GM21515 (cell line): ENCODE measurements at regions not wholly inside any gene's neighbourhood (a gene's known extent, or its start where the extent isn't known, plus 50 kb on each side); places are given as distances from the start of the nearest gene placed in this dataset.

Experiments used
- ATAC-seq: cut with Tn5 transposase; IDR thresholded peaks from one replicate; pipeline ENCODE4 v1.9.1; 2021; ENCODE audit not compliant: unreplicated experiment

DNA sequence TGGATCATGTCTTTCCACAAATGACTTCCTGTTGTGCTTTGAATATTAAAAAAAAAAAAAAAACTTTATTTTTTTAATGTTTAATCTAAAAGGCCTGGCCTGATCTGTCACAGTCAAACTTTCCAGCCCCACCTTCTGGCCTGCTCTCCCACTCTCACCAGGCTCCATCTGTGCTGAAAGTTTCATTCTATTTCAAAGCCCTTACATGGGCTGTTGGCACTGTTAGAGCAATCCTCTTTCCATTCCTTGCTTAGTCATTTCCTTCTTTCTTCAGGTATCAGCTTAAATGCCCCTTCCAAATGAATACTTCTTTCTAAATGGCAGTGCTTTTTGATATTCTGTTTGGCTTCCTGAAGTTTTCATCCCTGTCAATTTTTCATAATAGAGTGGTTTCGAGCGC, 1104.8 kb upstream of the C9orf72 start:
- no peak for ATAC-seq

DNA sequence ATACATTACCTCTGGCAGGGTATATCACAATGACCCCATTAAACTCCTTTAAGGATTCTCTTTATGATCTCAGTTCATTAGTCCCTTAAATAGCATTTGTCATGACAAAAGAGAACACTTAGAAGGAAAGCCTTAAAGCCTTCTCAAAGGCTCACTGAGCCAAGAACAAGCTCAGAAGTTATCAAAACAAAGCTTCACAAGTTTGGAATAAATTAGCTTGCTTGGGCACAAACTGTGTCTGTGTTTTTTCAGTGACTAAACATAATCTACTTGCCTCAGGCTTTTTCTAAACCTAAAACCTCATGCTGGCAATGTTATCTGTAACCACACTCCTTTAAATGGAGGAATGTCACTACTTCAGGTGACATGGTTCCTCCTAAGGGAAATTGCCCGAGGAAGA, 1114.9 kb upstream of the C9orf72 start:
- no peak for ATAC-seq

DNA sequence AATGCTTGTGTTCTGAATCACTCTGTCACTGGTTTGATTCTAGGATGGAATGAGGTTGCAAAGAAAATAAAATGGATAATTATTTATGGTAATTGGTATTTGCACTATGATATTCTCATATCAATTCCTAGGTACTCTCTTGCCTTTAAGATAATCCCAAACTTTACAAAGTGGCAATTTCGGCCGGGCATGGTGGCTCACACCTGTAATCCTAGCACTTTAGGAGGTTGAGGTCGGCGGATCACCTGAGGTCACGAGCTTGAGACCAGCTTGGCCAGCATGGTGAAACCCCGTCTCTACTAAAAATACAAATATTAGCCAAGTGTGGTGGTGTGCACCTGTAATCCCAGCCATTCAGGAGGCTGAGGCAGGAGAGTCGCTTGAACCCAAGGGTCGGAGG, 1118.7 kb upstream of the C9orf72 start:
- ATAC-seq = no peak

DNA sequence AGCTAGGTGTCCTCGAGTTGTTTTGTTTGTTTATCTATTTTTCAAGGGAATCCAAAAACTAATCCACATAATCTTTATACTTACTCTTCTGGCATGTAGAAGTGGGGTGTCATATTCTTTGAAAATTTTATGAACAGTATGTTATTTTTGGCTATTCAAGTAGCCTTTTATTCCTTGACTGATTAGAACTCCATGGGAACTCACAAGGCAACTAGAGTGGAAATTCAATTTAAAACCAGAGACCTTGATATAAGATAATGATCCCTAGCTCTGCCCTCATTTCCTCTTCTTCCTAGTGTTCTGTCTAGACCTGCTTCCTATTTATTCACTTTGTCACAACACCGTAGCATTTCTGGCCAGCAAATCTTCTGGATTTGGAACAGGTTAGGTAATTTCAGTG, 1123.7 kb upstream of the C9orf72 start:
- no peak for ATAC-seq

DNA sequence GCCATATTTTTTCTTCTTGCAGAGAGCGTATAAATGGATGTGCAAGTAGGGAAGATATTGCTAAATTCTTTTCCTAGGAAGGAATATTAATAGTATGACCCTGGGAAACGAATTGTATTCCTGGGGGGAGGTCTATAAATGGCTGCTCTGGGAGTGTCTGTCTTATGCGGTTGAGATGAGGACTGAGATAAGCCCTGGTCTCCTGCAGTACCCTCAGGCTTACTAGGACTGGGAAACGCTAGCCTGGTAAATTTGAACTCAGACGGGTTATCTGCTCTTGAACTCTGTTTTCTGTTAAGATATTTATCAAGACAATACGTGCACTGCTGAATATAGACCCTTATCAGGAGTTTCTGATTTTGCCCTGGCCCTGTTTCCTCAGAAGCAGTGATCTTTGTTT, 1126.4 kb upstream of the C9orf72 start:
- no peak for ATAC-seq

DNA sequence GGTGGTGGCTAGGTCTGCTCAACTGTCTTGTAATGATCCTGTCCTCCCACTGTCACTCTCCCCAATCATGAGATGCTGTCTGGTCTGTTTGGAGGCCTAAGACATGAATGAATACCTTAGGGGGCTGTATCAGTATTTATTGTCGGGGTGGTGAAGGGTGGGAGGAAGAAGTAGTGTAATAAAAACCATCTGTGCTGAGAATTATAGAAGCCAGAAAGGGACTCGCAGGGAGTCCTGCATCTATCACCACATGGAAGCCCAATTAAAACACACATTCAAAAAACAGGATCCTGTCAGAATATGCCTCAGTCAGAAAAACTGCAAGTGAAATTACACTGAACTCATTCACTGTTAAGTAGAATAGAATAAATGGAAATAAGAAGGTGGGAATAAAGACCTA, 1134.3 kb upstream of the C9orf72 start:
- ATAC-seq = no peak

DNA sequence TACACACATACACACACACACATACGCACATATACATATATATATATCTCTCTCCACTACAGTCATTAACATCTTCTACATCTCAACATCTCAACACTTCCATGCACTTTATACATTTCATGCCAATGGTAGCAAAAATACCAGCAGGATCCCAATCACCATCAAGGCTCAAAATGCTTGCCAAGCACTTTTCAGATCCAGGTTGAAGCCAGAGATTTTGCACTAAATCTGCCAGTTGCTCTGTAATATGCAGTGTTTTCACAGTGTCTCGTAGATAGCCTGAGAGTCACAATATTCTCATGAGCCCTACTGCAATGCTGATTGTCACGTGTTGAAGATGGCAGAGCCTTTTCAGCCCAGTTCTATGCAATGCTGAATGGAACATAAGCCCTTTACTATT, 1140.9 kb upstream of the C9orf72 start:
- ATAC-seq = no peak

DNA sequence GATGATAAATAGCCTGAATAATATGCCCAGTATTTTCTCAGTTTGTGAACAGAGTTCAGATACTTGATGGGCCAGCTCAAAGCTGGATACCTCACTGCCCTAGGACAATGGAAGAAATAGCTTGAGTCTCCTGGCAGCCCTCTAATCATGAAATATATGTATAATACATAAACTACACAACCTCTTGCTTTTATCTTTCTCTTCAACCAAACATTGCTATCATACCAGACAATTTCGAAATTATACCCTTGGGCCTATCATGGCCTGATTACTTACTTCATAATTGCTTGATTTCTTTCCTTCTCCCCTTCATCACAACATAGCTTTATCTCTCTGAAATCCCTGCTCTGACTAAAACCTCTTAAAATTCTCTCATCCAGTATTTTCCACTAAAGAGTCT, 1144.9 kb upstream of the C9orf72 start:
- no peak for ATAC-seq

DNA sequence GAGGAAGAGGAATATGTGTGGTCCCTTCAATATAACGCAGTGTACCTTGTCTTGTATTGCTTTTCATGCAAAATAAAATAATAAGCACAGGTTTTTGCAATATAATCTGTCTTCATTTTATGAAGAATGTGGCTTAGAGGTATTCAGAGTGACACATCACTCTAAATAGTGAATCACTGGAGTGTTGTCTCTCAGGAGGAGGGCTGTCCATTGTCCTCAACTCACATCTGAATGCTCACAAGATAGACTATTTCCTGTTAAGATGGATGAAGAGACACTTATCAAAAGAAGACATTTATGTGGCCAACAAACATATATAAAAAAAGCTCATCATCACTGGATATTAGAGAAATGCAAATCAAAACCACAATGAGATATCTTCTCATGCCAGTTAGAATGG, 1147.5 kb upstream of the C9orf72 start:
- no peak for ATAC-seq

DNA sequence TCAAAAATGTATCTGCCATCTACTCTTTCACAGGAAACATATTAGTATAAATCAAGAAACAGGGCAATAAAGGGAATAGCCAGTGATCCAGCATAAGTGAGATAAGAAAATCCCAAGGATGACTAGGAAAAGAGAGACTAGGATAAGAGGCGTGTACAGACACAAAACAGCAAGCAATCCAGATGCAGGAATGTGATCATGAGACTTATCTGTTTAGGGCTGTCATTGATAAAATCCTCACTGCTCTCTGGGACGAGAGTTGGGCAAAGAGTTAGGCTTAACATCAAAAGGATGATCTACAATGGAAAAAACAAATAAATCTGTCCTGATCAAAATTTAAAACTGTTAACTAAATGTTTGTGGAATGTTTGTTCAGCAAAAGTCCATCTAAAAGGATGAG, 1156.8 kb upstream of the C9orf72 start:
- ATAC-seq = no peak

DNA sequence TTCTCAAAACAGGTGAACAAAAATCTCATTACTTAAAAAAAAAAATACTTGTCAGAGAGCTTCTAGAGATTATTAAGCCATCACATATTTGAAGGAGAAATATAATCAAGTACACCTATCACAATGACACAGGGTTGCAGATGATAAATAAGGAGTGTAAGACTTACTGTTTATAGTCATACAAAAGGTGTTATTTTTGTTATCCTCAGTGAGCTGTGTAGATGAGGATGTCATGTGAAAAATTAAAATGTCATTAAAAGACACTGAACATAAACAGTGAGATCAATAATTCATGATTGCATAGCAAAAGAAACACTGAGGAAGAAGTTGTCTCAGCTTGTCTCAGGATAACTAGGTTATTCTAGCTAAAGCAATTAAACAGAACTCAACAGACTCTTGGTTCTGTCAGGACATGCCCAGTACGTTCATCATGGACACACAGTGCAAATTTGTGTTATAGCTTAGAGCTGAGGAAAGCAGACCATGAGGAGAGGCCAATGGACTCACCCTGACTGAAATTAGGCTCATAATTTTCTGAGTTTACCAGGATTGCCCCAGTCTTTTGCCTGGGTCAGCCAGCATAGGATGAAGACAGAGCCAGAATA, 1162.6 kb upstream of the C9orf72 start:
- no peak for ATAC-seq

DNA sequence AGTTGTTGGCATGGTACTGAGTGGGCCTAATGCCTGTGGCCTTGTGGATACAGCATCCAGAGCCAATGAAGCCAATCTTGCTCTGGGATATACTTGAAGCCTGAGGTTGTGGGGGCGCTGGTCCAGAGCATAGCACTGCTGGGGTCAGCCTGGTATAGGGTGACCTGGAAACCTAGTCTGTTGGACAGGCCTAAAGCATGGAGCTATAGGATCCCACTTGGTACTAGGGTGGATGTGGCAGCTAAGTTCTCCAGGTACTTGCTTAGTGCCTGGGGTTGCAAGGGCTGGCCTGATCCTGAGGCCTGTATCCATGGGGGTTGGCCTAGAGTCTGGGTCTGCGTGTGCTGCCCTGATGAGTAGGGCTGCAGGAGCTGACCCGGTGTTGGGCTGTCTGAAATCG, 1168.2 kb upstream of the C9orf72 start:
- ATAC-seq = no peak

DNA sequence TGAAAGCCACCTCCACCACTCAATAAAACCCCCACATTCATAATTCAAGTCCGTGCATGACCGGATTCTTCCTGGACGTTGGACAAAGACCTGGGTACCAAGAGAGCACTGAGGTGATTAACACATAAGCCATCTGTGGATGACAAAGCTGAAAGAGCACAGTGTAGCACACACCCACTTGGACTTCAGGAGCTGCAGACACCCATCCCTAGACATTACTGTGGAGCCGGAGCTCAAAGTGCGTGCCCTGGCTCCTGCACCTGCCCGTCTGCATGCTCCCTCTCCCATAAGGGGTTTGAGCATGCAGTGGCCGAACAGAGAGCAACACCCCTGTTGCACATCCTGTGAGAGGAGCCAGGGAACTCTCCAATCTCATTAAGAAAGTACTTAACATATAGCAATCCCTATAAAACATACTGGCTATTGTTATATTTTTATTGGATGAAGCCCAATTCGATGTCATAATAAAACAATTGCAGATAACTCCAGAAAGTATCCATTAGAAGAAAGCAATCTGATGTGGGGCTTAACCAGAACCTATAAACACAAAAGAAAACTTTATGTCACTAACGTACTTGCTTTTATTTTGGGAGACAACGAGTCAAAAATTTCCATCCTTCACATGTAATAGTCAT, 1174.2 kb upstream of the C9orf72 start:
- no peak for ATAC-seq

DNA sequence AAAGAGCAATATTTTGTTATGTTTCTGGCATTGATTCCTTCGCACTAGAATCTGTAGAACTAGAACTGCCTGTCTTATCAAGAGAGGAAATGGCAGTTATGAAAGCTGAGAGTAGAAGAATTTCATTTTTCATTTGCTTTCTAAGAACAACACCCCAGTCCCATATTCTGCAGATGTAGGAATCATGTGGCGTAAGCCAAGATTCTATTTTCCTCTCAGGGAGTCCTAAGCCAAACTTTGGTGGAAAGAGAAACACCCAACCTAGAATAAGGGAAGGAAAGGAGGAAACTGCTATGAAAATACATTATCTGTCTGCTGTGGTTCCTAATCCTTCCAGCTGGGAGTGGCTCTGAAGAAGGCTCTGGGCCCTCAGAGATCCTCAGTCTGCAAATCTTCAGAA, 1176.9 kb upstream of the C9orf72 start:
- ATAC-seq = no peak

DNA sequence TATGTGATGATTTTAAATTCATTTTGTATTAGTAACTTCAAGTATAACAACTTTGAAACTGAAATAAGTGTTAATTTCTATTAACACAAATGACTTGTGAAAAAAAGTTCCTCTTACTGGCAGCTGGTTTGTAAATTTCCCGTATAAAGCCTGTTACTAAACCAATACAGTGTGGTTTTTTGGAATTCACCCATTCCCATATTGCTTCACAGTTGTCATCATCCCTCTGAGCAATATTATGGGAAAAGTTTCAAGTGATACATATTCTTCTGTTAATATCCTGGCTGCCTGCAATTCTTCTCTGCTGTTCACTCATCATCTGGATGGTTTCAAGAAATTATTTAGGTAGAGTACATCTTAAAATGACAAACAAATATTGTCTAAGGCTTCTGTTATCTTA, 1185.1 kb upstream of the C9orf72 start:
- no peak for ATAC-seq

DNA sequence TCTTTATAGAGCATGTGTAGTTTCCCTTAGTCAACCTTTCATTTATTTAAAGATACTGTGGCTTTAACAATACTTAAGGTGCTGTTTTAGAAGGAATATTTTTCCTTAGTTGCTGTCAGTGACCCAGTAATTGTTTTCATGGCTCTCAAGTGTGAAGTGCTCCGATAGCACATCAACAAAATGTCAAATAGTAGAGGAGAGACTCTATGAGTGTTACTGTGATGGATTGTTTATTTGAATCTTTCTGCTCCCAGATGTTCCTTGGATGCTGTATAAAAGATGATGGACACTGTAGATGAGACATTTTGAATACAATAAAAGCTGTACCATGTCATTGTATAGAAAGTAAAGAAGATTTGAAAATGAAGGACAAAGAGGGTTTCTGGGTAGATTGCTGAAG, 1185.7 kb upstream of the C9orf72 start:
- no peak for ATAC-seq

DNA sequence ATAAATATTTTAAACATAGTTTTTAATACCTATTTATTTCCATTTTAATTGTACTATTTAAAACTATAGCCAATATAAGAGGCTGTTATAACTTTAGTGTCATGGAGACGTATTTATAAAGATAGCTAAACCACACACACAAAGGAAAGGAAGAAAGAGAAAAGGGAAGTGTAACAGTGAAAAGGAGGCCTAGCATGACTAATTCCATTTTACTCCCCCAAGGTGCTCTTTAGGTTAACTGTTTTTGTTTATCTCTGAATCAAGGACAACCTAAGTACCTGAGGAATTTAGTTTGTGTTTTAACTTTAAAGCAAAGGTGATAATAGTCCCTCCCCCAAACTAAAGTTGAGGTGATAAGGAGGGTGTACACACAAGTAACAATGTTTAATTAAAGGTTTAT, 1188.9 kb upstream of the C9orf72 start:
- no peak for ATAC-seq

DNA sequence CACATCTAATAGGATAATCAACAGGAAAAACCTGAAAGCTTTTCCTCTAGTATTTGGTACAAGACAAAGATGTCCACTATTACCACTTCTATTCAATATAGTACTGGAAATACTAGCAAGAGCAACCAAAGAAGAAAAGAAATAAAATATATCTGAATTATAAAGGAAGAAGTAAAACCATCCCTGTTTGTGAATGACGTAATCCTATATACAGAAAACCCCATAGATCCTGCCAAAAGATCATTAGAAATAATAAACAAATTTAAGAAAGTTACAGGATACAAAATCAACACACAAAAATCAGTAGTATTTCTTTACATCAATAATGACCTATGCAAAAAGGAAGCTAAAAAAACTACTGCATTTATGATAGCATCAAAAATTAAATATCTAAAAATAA, 1191.3 kb upstream of the C9orf72 start:
- ATAC-seq = no peak

DNA sequence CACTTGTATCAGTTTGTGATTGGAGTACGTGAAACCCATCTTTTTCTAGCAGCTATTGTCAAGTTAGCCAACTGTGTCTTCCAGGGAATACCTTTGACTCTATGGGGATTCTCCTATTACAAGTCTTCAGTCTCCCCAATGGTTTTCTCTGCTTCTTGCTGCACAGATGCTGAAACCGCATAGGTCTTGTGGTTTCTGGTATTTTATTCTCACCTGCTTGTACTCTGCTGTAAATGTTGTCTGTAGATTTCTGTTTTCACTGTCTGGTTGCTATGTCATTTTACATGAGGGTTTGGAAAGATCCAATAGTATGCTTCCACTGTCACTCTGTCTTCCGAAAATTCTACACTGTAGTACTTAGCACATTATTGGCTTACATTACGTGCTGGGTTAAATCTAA, 1196.9 kb upstream of the C9orf72 start:
- no peak for ATAC-seq

DNA sequence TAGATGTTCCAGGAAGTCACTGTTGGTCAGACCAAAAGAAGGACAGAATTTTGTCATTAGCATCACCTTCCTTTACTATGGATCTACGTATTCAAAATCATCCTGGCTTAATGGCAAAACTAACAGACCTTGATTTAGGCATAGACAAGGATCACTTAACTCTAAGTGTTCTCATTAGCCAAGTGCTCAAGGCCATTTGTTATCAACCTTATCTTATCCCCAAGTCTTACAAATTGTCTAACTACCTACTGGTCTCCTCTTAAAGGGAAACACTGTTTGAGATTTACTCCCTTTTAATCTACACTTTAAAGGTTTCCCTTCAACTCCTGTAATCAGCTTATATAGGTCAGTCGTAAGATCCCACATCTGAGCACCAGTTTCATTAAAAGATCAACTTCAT, 1197.5 kb upstream of the C9orf72 start:
- no peak for ATAC-seq

DNA sequence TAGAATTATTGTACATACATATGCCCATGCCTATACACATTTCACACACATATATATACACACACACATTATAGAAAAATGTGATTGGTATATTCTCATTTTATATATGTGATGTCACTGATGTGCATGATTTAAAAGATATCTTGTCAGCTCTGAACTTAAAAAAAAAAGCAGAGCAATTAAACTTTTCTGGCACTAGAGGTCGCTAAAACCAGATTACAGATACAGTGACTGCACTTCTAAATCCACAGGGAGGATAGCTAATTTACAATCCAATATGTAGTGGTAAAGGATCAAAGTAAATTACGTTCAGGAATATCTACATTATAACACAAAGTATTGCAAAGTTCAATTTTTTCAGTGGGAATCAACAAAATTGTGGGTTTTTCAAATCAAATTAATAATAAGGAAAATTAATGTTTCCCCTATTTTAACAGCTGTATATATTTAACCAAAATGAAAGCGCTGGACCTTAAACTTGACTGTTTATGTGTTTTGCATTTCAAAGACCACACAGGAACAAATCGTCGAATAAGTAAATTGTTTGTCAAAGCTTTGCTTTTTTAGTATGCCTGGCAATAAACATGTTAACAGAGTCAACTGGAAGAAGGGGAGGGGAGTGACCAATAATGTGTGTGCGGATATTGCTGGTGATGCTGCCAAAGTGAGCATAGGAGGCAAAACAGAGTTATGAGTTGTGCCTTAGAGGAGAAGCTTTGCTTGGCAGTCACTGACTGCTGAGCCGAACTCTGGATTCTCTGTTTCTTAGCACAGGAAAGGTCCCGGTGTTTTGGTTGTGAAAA, 1201.4 kb upstream of the C9orf72 start:
- no peak for ATAC-seq

DNA sequence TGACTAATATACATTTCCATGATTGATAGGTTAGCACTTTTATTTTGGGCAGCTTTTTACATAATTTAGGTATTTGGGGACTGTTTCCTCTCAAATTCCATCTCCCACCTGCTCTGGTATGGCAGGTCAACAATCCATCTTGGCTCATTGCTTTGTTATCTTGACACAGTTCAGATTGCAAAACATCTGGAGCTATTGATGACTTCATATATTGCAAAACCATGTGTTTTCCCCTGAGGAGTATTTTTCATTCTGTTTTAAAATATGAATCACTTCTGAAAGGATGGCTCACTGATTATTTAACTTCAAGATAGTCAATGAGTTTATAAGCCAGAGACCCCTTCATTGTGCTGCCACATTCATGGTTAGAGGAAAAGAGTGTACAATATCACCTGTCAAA, 1206.0 kb upstream of the C9orf72 start:
- no peak for ATAC-seq

DNA sequence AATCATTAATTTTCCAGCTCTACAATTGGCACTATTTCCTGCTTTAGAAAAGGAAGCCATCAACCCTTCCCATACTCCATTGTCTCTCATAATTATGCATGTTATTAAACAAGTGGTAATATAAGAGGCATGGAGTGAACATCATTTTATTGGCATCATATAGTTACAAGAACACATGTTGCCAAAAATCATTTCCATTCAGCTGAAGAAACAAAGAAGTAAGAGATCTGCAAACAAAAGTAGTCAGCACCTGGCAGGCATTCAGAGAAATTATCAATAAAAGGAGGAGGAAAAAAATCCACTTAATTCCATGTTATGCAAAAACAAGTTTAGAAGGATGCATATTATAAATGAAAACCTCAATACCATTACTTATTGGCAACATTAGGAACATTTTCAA, 1208.2 kb upstream of the C9orf72 start:
- ATAC-seq = no peak
